HCT116 (cell line): ENCODE measurements at regions not wholly inside any gene's neighbourhood (a gene's known extent, or its start where the extent isn't known, plus 50 kb on each side); places are given as distances from the start of the nearest gene placed in this dataset.

Source experiments
- ATAC-seq: fragments of 200-7000 bp; cut with Tn5 transposase; 2 replicates; pipeline ENCODE4 v1.9.1; 2020; ENCODE audit warnings: mild to moderate bottlenecking, moderate library complexity
- BruUV-seq: library from RNA; stranded (reverse); fragments of 400-500 nt; replicated peaks from 2 replicates; lab custom pipeline; 2021; lab: Mats Ljungman, UMichigan
- CTCF ChIA-PET: fragments of 300-600 bp; sonication (Branson Sonifier 250); formaldehyde crosslinking; loops from one replicate; lab custom pipeline; 2021; ENCODE audit warnings: antibody characterized with exemption; lab: Charles Lee
- POLR2A ChIA-PET: fragments of 300-600, 350-600 bp; sonication (Branson Sonifier 250); formaldehyde crosslinking; loops from one replicate; lab custom pipeline; 2021; ENCODE audit warnings: antibody characterized with exemption; lab: Charles Lee
- RAD21 ChIA-PET, 2 experiments: fragments of 300-600 bp; sonication (Branson Sonifier 250); formaldehyde crosslinking; loops; one replicate each; lab custom pipeline; 2023; ENCODE audit warnings: low total read pairs in 2 of 2; ENCODE audit not compliant: uncharacterized antibody in 2 of 2, unreplicated experiment in 2 of 2, low non-redundant PET in 1 of 2; lab: Charles Lee
- DNase-seq: peaks from one replicate; pipeline ENCODE4 v3.0.0-alpha.2; 2010; ENCODE audit warnings: low read depth, low spot score
- H2AFZ ChIP-seq: fragments of 200-600 bp; shearing (Covaris generic), sonication (generic); 2 replicates; pipeline ENCODE4 v1.6.1; 2017; ENCODE audit warnings: low read depth, mixed run types, mixed read lengths, antibody characterized with exemption, low read length; ENCODE audit not compliant: poor library complexity, severe bottlenecking
- H3K27ac ChIP-seq: 2 replicates; pipeline ENCODE4 v1.5.1; 2012; ENCODE audit warnings: low read depth, low read length
- H3K27me3 ChIP-seq: fragments of 200-600 bp; sonication (generic); 2 replicates; pipeline ENCODE4 v1.6.1; 2016; ENCODE audit warnings: mixed run types, low read length, mixed read lengths; ENCODE audit not compliant: insufficient read depth
- H3K36me3 ChIP-seq, 2 experiments: fragments of 200-500 bp in 1 of 2; fragments of 200-600 bp in 1 of 2; sonication (Bioruptor generic) in 1 of 2; sonication (generic) in 1 of 2; 2 replicates each; pipeline versions ENCODE4 v1.5.1 to v1.6.1; 2014 to 2016; ENCODE audit warnings: low read length in 2 of 2, inconsistent platforms in 1 of 2, mixed read lengths in 1 of 2, mixed run types in 1 of 2; ENCODE audit not compliant: insufficient read depth in 2 of 2, control insufficient read depth in 1 of 2
- H3K4me1 ChIP-seq, 2 experiments: fragments of 200-600 bp in 1 of 2; sonication (generic) in 1 of 2; 2 replicates each; pipeline versions ENCODE4 v1.5.1 to v1.6.1; 2012 to 2017; ENCODE audit warnings: low read length in 2 of 2, inconsistent platforms in 1 of 2, mild to moderate bottlenecking in 1 of 2, mixed read lengths in 1 of 2, mixed run types in 1 of 2, moderate library complexity in 1 of 2; ENCODE audit not compliant: insufficient read depth in 2 of 2, control insufficient read depth in 1 of 2
- H3K4me2 ChIP-seq: fragments of 200-600 bp; sonication (generic); 2 replicates; pipeline ENCODE4 v1.6.1; 2017; ENCODE audit warnings: mixed run types, low read length, mixed read lengths
- H3K4me3 ChIP-seq, 2 experiments: fragments of 200-600 bp in 1 of 2; sonication (generic) in 1 of 2; replicated peaks in 1 of 2; 2 replicates each; pipeline ENCODE4 v1.5.1; 2011 to 2016; ENCODE audit warnings: low read length in 2 of 2, control low read depth in 1 of 2, low read depth in 1 of 2, mild to moderate bottlenecking in 1 of 2, mixed read lengths in 1 of 2, mixed run types in 1 of 2
- H3K79me2 ChIP-seq: fragments of 200-600 bp; sonication (generic); 2 replicates; pipeline ENCODE4 v1.6.1; 2017; ENCODE audit warnings: mild to moderate bottlenecking, mixed run types, low read length, moderate library complexity, mixed read lengths; ENCODE audit not compliant: insufficient read depth
- H3K9ac ChIP-seq: fragments of 200-600 bp; sonication (generic); 2 replicates; pipeline ENCODE4 v1.6.1; 2016; ENCODE audit warnings: low read length, mixed read lengths
- H3K9me2 ChIP-seq: fragments of 200-600 bp; sonication (generic), shearing (Covaris generic); 2 replicates; pipeline ENCODE4 v1.6.1; 2017; ENCODE audit warnings: mixed run types, mild to moderate bottlenecking, moderate library complexity; ENCODE audit not compliant: insufficient read depth
- H3K9me3 ChIP-seq, 2 experiments: fragments of 200-500 bp in 1 of 2; fragments of 200-600 bp in 1 of 2; sonication (Bioruptor generic) in 1 of 2; sonication (generic) in 1 of 2; 2 replicates each; pipeline ENCODE4 v1.6.1; 2014 to 2017; ENCODE audit warnings: low read length in 2 of 2, mixed read lengths in 2 of 2, inconsistent platforms in 1 of 2, low read depth in 1 of 2, mild to moderate bottlenecking in 1 of 2, mixed run types in 1 of 2, moderate library complexity in 1 of 2; ENCODE audit not compliant: control insufficient read depth in 1 of 2, insufficient read depth in 1 of 2
- H4K20me1 ChIP-seq: fragments of 200-600 bp; sonication (generic), shearing (Covaris generic); 2 replicates; pipeline ENCODE4 v1.6.1; 2017; ENCODE audit warnings: mixed run types, mild to moderate bottlenecking, moderate library complexity; ENCODE audit not compliant: insufficient read depth
- ATF3 ChIP-seq: IDR thresholded peaks from 2 replicates; pipeline ENCODE4 v1.6.1; 2012
- CBX3 ChIP-seq: IDR thresholded peaks from 2 replicates; pipeline ENCODE4 v1.6.1; 2012; ENCODE audit warnings: low read depth
- CEBPB ChIP-seq: IDR thresholded peaks from 2 replicates; pipeline ENCODE4 v1.6.1; 2012; ENCODE audit warnings: low read depth
- CTCF ChIP-seq, 3 experiments: fragments of 200-600 bp in 1 of 3; sonication (generic) in 1 of 3; IDR thresholded peaks in 2 of 3; conservative IDR thresholded peaks in 1 of 3; 2 replicates each; pipeline ENCODE4 v1.5.1; 2012 to 2017; ENCODE audit warnings: low read depth in 2 of 3, low read length in 2 of 3, antibody characterized with exemption in 1 of 3, borderline replicate concordance in 1 of 3, control low read depth in 1 of 3, mild to moderate bottlenecking in 1 of 3, mixed read lengths in 1 of 3, mixed run types in 1 of 3, moderate library complexity in 1 of 3; ENCODE audit not compliant: insufficient read depth in 1 of 3
- EGR1 ChIP-seq: IDR thresholded peaks from 2 replicates; pipeline ENCODE4 v1.6.1; 2012; ENCODE audit warnings: low read depth
- ELF1 ChIP-seq: IDR thresholded peaks from 2 replicates; pipeline ENCODE4 v1.6.1; 2012; ENCODE audit warnings: low read depth, borderline replicate concordance
- EZH2phosphoT487 ChIP-seq: fragments of 200-600 bp; IDR thresholded peaks from 2 replicates; pipeline ENCODE4 v1.6.1; 2018; ENCODE audit warnings: antibody characterized with exemption, borderline replicate concordance
- JUND ChIP-seq: IDR thresholded peaks from 2 replicates; pipeline ENCODE4 v1.6.1; 2012
- POLR2AphosphoS5 ChIP-seq: IDR thresholded peaks from 2 replicates; pipeline ENCODE4 v1.6.1; 2011; ENCODE audit warnings: mild to moderate bottlenecking, low read depth, low read length, moderate library complexity
- RAD21 ChIP-seq: IDR thresholded peaks from 2 replicates; pipeline ENCODE4 v1.6.1; 2012; ENCODE audit warnings: low read depth, mild to moderate bottlenecking
- SP1 ChIP-seq: IDR thresholded peaks from 2 replicates; pipeline ENCODE4 v1.6.1; 2012; ENCODE audit warnings: low read depth
- SRF ChIP-seq: IDR thresholded peaks from 2 replicates; pipeline ENCODE4 v1.6.1; 2012; ENCODE audit warnings: low read depth
- TCF7L2 ChIP-seq: IDR thresholded peaks from 2 replicates; pipeline ENCODE4 v1.7.0; 2011; ENCODE audit warnings: borderline replicate concordance, inconsistent platforms; ENCODE audit not compliant: insufficient read depth, insufficient read length; ENCODE audit errors: extremely low read depth
- YY1 ChIP-seq: IDR thresholded peaks from 2 replicates; pipeline ENCODE4 v1.6.1; 2011; ENCODE audit warnings: low read length, low read depth, moderate library complexity, mild to moderate bottlenecking; ENCODE audit not compliant: insufficient replicate concordance; ENCODE audit errors: extremely low read depth
- ZBTB33 ChIP-seq: IDR thresholded peaks from 2 replicates; pipeline ENCODE4 v1.6.1; 2011; ENCODE audit warnings: mild to moderate bottlenecking, low read length, moderate library complexity; ENCODE audit not compliant: insufficient replicate concordance; ENCODE audit errors: extremely low read depth
- ZFX ChIP-seq: fragments of 450-650 bp; IDR thresholded peaks from 2 replicates; pipeline ENCODE4 v1.6.1; 2017
- ZNF274 ChIP-seq: fragments of 200-500 bp; sonication (Bioruptor generic); IDR thresholded peaks from 2 replicates; pipeline ENCODE4 v1.6.1; 2014; ENCODE audit warnings: mild to moderate bottlenecking, low read depth, low read length, inconsistent platforms
- intact Hi-C: fragments of 100-400 bp; cut with micrococcal nuclease; formaldehyde crosslinking; loops from 2 replicates; pipeline ENCODE4 v1.10.0; 2022
- TF ChIP-seq, protein P1 (sequence below): IDR thresholded peaks from 2 replicates; pipeline ENCODE4 v1.6.1; 2012; ENCODE audit warnings: low read depth
- TF ChIP-seq, protein P2 (sequence below): IDR thresholded peaks from 2 replicates; pipeline ENCODE4 v1.6.1; 2012

GRCh38 chr21:14881863-14882499, 182.8 kb downstream of the NRIP1 start:
- Histone ChIP-seq H3K9me3 (no peaks in the 10 kb centered on the region; a peak in 1 of 4 replicates), H3K4me2 (no peak overlapping the region), H2AFZ (no peak overlapping the region), H3K27me3 (no peaks in the 10 kb centered on the region), H3K36me3 (no peaks in the 10 kb centered on the region), H3K4me1 (peaks cover 29 to 45% of the 10 kb centered on the region in 2 experiments), H3K79me2 (no peaks in the 10 kb centered on the region), H4K20me1 (no peaks in the 10 kb centered on the region), H3K27ac (no peak overlapping the region), H3K4me3 (no peak overlapping the region), H3K9me2 (no peaks in the 10 kb centered on the region), H3K9ac (no peak overlapping the region)
- RAD21 ChIA-PET: no interaction called here
- intact Hi-C loops: no loop called here
- ATAC-seq (no peak), DNase-seq (no peak)
- no TSS peak for BruUV-seq
- POLR2A ChIA-PET: no interaction called here
- CTCF ChIA-PET: no interaction called here
- TF ChIP-seq, protein P1, sequence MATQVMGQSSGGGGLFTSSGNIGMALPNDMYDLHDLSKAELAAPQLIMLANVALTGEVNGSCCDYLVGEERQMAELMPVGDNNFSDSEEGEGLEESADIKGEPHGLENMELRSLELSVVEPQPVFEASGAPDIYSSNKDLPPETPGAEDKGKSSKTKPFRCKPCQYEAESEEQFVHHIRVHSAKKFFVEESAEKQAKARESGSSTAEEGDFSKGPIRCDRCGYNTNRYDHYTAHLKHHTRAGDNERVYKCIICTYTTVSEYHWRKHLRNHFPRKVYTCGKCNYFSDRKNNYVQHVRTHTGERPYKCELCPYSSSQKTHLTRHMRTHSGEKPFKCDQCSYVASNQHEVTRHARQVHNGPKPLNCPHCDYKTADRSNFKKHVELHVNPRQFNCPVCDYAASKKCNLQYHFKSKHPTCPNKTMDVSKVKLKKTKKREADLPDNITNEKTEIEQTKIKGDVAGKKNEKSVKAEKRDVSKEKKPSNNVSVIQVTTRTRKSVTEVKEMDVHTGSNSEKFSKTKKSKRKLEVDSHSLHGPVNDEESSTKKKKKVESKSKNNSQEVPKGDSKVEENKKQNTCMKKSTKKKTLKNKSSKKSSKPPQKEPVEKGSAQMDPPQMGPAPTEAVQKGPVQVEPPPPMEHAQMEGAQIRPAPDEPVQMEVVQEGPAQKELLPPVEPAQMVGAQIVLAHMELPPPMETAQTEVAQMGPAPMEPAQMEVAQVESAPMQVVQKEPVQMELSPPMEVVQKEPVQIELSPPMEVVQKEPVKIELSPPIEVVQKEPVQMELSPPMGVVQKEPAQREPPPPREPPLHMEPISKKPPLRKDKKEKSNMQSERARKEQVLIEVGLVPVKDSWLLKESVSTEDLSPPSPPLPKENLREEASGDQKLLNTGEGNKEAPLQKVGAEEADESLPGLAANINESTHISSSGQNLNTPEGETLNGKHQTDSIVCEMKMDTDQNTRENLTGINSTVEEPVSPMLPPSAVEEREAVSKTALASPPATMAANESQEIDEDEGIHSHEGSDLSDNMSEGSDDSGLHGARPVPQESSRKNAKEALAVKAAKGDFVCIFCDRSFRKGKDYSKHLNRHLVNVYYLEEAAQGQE: no peak
- no peak for TF ChIP-seq POLR2AphosphoS5
- TF ChIP-seq ELF1: no peak
- TF ChIP-seq ATF3: no peak
- TF ChIP-seq TCF7L2: no peak
- no peak for TF ChIP-seq JUND
- TF ChIP-seq SP1: no peak
- no peak for TF ChIP-seq ZBTB33
- no peak for TF ChIP-seq SRF
- no peak for TF ChIP-seq YY1
- TF ChIP-seq CTCF (IDR thresholded peaks at IDR 0.05 in 2 of 3, conservative IDR thresholded peaks at IDR 0.05 in 1 of 3; ENCODE audit: borderline replicate concordance in 1 of 3, insufficient read depth in 1 of 3, low read depth in 2 of 3, low read length in 2 of 3): no peak
- no peak for TF ChIP-seq EZH2phosphoT487
- no peak for TF ChIP-seq EGR1
- TF ChIP-seq ZNF274: no peak
- TF ChIP-seq CEBPB: no peak
- TF ChIP-seq, protein P2, sequence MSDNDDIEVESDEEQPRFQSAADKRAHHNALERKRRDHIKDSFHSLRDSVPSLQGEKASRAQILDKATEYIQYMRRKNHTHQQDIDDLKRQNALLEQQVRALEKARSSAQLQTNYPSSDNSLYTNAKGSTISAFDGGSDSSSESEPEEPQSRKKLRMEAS: no peak
- no peak for TF ChIP-seq RAD21
- TF ChIP-seq CBX3: no peak
- no peak for TF ChIP-seq ZFX
